PC-3 (cell line): ENCODE measurements at regions not wholly inside any gene's neighbourhood (a gene's known extent, or its start where the extent isn't known, plus 50 kb on each side); places are given as distances from the start of the nearest gene placed in this dataset.

Experiments
- EZH2 ChIP-seq: fragments of 300-600 bp; sonication (generic); IDR thresholded peaks from one replicate; pipeline ENCODE4 v1.6.1; 2017; ENCODE audit warnings: antibody characterized with exemption, mild to moderate bottlenecking, low read length; ENCODE audit not compliant: unreplicated experiment
- EZH2phosphoT487 ChIP-seq: fragments of 300-600 bp; sonication (generic); IDR thresholded peaks from 2 replicates; pipeline ENCODE4 v1.6.1; 2018; ENCODE audit warnings: mild to moderate bottlenecking, antibody characterized with exemption, low read length, borderline replicate concordance
- TF ChIP-seq, protein P1 (sequence below): fragments of 300-600 bp; sonication (generic); conservative IDR thresholded peaks from 2 replicates; pipeline ENCODE4 v1.5.1; 2017; ENCODE audit warnings: antibody characterized with exemption, low read depth, mild to moderate bottlenecking, low read length

DNA sequence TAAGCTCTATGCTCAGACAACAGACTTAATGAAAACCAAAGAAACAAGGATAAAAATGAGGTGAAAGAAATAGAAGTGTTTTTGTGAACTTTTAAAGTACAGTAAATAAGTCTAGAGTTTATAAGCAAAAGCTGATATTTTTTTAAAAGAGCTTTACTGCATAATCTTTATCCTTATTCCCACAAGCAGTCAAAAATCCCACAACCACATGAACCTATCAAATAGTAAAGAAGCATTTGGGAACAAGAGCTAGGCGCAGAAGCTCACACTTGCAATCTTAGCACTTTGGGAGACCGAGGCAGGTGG lies 103.8 kb upstream of the TJP1 start:
- TF ChIP-seq, protein P1, sequence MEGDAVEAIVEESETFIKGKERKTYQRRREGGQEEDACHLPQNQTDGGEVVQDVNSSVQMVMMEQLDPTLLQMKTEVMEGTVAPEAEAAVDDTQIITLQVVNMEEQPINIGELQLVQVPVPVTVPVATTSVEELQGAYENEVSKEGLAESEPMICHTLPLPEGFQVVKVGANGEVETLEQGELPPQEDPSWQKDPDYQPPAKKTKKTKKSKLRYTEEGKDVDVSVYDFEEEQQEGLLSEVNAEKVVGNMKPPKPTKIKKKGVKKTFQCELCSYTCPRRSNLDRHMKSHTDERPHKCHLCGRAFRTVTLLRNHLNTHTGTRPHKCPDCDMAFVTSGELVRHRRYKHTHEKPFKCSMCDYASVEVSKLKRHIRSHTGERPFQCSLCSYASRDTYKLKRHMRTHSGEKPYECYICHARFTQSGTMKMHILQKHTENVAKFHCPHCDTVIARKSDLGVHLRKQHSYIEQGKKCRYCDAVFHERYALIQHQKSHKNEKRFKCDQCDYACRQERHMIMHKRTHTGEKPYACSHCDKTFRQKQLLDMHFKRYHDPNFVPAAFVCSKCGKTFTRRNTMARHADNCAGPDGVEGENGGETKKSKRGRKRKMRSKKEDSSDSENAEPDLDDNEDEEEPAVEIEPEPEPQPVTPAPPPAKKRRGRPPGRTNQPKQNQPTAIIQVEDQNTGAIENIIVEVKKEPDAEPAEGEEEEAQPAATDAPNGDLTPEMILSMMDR: peak; percentile 11; the same call in 1 of the 2 replicates
- TF ChIP-seq EZH2phosphoT487 (no peak), EZH2 (no peak)
